CD4-positive, alpha-beta T cell treated with Interleukin-17A for 1 hour (primary cell): ENCODE measurements at regions not wholly inside any gene's neighbourhood (a gene's known extent, or its start where the extent isn't known, plus 50 kb on each side); places are given as distances from the start of the nearest gene placed in this dataset.
"Not testable (repeated sequence)": the region's sequence is repeated elsewhere in the genome, so short reads cannot be mapped to it uniquely, and the experiment has no call there.

Source experiments
- DNase-seq: peaks from one replicate; pipeline ENCODE4 v3.0.0-alpha.2; 2020

DNA sequence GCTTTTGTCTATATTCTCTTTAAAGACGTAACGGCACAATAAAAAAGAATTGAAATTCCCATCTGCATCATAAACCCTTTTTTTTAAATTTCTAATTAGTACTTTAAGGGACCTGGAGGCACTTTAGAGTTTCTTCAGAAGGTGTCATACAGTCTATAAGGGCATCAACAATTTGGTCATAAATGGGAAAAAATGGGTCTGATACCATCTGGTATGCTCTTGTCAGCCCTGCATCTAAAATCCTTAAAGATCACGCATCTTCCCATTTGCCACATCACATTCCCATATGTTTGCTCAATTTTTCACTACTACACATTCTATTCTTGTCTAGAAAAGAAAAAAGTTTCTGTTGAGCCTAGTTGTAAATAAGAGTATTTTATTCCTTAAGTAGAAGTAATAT, 53.8 kb downstream of the COX7C start:
- DNase-seq, result no peak

DNA sequence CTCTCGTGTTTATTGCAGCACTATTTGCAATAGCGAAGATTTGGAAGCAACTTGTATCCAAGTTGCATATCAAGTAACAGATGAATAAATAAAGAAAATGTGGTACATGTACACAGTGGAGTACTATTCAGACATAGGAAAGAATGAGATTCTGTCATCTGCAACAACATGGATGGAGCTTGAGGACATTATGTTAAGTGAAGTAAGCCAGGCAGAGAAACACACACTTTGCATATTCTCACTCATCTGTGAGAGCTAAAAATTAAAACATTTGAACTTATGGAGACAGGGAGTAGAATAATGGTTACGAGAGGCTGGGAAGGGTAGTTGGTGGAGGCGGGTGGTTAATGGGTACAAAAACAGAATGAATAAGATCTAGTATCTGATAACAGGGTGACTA, 56.3 kb downstream of the COX7C start:
- DNase-seq, result no peak

DNA sequence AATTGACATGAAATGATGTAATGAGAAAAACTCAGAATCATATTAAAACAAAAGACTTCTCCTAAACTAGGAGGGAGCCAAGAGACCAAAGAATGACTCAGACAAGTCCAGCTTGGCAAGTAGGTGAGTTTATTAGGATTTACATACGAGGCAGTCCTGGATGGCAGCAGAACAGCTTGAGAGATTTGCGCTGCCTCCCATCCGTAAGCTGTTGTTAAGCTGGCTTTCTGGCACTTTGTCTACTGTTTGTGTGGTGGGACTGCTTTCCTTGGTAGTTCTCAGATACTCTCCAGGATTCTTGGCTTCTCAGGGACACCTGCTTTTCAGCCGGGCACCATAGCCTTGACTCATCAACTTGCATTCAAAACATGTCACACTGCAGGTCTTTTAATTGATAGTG, 57.6 kb downstream of the COX7C start:
- DNase-seq, result no peak

DNA sequence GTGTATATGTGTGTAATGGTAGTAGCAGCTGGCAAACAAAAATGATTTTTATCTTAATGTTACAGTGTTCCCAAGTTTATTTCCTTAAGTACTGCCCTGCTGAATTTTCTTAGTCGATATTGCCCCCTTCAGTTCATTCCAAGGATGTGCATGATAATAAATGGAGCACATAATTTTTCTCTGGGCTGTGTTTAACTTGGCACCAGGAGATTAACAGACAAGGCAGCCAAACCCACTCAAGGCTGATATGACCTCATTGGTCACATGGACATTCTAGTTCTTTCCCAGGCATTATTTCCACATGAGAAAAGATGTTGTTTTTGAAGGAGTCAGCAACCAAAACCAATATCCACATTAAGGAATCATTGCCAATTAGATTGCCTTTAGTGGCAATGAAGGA, 61.8 kb downstream of the COX7C start:
- DNase-seq, result peak; percentile 40

DNA sequence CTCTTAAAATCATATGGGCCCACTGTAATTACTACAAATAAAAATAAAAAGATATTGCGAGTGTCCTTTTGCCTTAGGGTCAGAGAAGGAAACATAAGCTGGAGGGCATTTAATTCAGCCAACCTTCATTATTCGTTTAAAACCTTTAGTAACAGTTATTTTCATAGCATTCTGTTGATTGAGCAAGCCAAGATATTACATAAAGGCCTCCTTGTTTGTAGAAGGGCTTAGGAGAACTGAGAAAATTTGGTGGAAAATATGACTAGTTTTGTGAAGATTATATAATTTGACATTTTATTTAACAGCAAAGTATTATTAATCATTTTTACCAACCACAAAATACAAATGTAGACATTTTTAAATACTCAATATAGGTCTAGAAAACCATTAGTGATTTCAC, 62.2 kb downstream of the COX7C start:
- DNase-seq, result no peak

DNA sequence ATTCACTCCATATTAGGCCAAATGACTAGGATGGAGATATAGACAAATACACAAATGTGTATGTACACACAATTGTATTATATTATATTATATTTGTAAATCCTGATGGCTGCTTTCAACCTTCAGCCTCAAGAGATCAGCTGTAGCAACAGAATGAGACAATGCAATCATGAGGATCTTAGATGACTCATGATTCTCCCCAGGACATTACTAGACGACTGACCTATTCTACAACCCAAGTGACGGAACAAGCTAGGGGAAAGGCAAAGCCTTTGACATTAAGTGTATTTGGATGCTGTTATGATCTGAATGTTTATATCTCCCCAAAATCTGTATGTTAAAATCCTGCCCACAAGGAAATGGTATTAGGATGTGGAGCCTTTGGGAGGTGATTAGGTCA, 66.5 kb downstream of the COX7C start:
- no peak for DNase-seq

DNA sequence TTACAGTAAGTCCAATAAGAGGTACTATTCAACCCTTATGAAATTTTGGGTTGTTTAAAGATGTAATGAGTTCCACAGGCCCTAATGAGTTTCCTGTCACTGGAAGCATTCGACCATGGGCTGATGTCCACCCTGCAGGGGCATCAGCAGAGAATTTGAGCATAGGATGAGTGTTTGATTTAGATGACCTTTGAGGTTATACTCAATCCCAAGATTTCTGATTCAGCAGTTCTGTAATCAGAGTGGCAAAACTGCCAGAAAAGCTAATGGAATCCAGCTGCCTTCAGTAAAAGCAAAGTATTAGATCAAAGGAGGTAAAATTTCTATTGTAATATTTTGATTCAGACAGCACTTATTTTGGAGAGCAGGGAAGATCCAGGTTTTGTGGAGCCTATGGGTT, 68.3 kb downstream of the COX7C start:
- no peak for DNase-seq

DNA sequence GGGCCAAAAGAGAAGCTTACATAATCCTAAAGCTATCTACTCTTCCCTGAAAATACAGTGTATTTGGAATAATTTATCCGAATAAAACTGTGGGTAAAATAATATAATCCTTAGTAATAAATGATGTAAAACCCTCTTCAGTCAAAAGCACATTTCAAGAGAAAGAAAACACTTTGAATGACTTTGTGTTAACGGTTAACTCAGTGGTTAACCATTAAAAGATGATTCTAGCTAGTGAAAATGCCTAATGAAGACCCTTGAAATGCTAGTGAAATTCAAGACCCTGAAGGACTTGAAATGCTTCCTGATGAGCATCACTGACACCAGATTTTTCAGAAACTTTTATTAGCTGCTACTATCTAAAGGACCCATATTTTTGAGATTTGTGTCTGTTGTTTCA, 70.7 kb downstream of the COX7C start:
- DNase-seq, result no peak

DNA sequence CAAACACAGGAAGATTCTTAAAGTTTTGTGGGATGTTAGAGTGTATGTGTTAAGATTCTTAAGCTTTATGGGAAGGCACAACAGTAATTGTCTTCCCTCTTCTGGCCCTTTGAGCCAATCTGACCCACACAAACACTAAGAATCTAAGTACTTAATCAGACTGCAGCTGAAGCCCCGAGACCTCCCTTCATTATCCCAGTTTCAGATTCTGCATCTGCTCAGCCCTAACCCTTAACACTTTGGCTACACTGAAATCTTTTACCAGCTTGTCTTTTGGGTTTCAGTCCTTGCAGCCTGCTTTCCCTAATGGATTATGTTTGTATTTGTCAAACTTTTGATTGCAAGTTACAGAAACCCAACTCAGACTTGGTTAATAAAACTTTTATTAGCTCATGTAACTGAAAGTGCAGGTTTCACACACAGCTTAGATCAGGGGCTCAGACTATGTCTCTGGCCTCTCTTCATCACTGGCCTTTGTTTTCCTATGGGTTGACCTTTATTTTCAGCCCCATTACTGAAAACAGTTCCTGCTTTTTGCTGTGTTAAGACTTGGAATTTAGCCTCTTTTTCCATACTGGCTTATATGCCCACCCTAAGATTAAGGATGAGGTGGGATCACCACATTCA, 71.5 kb downstream of the COX7C start:
- no peak for DNase-seq

DNA sequence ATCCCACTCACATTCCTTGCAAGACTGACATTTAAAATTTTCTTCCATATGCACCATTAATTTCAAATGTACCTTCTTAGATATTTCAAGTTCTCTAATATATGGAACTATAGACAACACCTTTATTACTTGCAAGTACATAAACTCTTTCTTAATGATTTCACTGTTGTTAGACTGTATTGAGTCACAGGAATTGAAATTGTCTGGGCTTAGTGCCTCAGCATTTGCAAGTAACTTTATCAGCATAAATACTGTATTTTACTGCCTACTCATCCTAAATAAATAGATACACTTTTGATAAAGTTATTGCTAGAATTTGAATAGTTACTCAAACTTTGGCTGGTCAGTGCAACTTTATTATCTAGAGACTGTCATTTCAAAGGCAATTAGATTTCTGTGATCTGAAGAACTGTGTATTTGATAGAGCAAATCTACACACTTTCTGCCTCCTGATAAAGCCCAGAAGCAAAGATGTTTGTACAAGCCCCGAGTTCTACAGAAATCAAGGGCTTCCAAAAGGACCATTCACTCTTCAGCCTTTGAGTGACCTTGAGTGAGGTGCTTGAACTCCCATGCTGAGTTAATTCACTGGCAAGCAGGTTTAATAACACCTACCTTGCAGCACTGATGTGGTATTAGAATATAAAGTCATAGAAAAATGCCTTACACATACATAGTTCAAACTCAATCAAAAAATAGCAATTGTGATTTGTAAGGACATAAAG, 91.6 kb downstream of the COX7C start:
- DNase-seq, result no peak

DNA sequence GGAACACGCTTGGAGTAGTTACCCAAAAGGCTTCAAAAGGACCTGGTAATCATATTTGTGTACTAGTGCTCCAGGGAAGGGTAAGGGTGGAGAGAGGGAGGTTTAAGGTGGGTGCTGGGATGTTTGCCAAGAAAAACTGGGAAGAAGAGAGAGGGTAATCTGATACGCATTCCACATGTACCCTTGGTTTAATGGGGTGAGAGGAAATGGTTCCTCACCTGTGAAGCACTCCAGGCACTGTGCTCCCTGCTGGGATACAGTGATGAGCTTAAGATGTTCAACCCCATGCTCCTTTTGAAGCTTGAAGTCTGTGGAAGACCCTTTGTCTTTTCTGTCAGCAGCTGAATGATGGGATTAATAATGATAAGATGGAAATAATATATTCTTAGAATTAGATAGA, 98.4 kb downstream of the COX7C start:
- no peak for DNase-seq

DNA sequence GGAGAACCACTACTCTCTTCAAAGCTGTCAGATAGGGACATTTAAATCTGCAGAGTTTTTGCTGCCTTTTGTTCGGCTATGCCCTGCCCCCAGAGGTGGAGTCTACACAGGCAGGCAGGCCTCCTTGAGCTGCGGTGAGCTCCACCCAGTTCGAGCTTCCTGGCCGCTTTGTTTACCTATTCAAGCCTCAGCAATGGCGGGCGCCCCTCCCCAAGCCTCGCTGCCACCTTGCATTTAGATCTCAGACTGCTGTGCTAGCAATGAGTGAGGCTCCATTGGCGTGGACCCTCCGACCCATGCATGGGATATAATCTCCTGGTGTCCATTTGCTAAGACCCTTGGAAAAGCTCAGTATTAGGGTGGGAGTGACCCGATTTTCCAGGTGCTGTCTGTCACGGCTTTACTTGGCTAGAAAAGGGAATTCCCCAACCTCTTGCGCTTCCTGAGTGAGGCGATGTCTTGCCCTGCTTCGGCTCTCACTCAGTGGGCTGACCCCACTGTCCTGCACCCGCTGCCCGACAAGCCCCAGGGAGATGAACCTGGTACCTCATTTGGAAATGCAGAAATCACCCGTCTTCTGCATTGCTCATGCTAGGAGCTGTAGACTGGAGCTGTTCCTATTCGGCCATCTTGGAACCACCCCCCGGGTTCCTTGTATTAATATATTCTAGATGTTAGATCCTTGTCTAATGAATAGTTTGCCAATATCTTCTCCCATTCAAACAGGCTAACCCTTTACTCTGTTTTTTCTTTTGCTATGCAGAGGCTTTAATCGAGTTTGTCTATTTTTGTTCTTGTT, 113.8 kb downstream of the COX7C start:
- DNase-seq, result not testable (repeated sequence)

DNA sequence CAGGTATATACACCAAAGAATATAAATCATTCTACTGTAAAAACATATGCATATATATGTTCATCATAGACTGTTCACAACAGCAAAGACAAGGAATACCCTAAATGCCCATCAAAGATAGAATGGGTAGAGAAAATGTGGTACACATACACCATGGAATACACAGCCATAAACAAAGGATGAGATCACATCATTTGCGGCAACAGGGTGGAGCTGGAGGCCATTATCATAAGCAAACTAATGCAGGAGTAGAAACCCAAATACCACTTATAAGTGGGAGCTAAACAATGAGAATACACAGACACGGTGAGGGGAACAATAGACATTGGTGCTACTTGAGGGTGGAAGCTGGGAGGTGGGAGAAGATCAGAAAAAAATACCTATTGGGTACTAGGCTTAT, 117.6 kb downstream of the COX7C start:
- no peak for DNase-seq

DNA sequence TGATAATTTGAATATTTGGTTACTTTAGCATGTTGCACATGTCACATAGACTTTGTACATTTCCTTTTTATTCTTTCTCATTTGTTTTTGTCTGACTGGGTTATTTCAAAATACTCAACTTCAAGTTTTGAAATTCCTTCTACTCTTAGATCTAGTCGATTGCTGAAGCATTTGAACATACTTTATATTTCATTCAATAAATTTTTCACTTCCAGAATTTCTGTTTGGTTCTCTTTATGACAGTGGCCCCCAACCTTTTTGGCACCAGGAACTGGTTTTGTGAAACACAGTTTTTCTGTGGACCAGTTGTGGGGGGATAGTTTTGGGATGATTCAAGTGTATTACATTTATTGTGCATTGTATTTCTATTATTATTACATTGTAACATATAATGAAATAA, 119.8 kb downstream of the COX7C start:
- no peak for DNase-seq

DNA sequence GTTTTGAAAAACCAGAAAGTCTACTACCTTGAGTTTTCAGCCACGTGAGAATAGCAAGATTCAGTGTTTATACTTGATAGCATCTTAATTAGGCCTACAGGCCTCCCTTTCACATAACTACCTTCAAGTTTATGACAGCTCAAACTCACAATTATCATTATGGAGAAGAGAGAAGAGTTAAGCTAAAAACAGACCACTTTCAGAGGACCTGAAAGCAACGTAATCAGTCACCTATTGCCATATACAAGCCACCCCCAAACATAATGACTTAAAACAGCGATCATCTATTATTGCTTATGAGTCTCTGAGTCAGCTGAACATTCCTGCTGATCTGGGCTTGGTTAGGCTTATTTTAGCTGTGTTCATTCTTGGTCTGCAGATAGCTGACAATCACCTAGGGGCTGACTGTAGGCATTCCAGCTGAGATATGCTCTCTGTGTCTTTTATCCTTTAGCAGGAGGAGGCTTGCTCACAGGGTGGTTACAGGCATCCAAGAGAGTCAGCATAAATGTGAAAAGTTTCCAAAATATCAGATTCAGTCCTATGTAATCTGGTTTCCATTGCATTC, 130.9 kb downstream of the COX7C start:
- no peak for DNase-seq

DNA sequence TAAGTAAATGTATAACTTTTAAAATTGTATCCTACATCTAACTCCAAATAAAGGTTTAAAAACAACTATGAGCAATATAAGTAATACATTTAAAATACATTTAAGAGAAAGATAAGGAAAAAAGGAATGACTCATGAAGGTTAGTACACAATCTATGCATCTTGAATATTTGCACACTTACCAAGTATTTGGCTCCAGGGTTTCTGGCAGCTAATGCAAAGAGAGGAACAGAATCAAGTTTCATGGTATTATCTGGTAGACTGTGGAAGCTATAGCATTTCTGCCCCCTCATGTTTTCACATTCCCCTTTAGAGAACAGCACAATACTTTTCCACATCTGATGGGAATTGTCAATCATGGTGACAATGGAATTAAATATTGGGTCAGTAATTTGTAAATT, 132.1 kb downstream of the COX7C start:
- DNase-seq, result no peak

DNA sequence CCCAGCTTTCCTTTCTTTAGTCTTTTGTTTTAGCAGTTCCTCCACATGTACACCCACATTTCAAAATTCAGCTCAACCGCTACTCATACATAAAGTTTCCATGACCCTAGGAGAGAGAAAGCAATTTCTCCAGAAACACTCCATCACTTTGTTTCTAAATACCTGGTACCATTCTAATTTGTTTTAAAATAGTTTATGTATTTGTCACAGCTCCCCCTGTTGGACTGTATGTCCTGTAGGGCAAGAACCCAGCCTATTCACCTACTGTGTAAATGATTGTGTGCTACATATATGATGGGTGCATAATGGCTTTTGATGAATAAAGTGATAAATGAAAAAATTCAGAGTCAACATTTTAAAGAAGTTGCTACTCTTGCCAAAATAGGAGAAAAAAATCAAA, 139.1 kb downstream of the COX7C start:
- no peak for DNase-seq

DNA sequence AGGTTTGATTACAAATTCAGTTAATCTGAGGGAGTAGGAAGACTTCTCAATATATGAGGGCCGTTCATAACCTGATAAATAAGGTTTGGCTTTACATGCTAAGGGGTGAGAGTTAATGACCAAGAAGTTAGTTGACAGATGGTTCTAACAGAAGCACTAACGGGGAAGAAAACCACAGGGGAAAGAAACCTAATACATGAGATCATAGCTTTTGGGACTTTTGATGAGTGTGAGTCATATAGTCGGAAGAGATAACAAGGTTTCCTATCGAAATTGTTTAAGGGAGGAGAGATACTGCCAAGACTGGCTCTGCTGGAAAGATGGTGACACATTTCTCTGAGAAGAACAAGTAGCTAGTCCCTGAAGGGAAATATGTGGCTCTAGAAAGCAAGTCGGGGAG, 140.1 kb downstream of the COX7C start:
- no peak for DNase-seq

DNA sequence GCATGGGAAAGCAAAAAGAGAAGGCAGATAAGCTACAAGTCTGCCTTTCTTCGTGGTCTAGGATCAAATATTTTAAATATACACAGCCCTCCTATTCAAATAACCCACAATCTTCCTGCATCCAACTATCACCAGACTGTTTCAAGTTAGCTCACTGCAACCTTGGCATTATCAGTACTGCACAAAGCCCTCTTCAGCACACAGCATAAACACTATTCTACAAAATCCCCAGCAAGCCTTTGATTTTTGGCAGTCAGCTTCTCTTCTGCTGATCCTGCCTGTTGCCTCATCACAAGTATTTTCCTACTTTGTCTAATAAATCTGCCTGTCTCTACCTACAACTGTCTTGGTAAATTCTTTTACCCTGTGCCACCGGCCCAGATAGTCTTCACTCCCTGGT, 142.9 kb downstream of the COX7C start:
- DNase-seq, result no peak

DNA sequence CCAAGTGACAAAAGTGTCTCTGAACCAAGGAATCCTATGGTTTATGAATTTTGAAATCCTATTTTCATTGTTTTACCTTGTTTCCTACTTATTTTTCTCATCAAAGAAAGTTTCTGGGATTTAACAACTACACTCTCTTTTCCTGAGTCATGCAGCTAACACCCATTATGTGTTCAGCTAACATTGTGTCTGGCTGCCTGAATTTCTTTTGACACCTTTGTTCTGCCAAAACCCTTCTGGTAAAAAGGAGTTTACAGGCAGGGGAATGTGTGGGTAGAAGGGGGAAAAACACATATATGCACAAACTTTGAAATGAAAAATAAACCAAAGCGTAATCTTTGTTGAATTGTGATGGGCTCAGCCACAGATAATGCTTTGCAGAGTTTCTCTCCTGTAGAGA, 146.2 kb downstream of the COX7C start:
- DNase-seq, result no peak

DNA sequence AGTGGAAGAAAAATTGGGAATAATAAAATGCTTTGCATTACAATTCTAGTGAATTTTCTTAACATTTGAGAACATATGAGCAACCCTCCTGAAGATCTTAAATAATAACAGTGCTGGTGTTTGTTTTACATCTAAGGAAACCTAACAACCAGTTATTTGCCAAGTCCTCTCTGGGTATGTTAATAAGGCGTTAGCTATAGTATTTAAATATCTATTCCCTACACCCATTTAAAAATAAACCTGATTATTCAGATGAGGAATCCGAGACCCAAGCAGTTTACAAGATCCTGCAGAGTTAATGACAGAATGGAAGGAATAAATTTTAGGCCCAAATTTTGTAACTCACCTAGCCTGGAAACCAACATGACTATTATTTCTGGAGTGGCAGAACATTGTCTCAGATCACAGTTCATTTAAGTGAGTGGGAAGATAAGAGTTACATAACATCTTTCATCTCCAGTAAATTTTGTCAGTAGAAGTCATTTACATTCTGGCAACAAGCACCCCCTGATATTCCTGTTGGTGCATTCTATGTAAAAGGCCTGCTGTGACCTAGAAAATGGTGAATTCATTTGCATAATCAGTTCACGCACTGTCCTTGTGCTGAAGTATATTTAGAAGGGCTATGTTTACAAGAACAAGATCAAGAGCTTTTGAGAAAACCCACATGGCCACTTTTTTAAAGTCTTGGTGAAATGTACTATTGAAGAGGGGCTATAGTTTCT, 148.2 kb downstream of the COX7C start:
- DNase-seq, result no peak

DNA sequence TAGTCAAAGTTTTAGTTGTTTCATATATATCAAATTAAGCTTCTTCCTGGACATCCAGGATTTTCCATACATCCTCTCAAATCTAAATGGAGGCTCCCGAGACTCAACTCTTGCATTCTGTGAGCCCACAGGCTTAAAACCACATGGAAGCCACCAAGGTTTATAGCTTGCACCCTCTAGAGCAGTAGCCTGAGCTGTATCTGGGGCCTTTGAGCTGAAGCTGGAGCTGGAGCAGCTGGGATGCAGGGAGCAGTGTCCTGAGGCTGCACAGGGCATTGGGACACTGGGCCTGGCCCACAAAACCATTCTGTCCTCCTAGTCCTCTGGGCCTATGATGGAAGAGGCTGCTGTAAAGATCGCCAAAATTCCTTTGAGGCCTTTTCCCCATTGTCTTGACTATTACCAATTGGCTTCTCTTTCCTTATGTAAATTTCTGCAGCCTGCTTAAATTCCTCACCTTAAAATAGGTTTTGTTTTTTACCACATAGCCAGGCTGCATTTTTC, 151.0 kb downstream of the COX7C start:
- no peak for DNase-seq

DNA sequence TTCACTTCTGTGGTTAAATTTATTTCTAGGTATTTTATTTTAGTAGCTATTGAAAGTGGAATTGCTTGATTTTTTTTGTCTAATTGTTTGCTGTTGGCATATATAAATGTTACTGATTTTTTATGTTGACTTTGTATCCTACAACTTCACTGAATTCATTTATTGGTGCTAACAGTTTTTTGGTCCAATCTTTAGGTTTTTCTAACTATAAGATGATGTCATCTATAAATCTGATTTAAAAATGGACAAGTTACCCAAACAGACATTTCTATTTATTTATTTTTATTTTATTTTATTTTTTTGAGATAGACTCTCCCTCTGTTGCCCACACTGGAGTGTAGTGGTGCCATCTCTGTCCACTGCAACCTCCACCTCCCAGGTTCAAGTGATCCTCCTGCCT, 162.3 kb downstream of the COX7C start:
- DNase-seq, result no peak
